GM12878 (cell line): ENCODE measurements at regions not wholly inside any gene's neighbourhood (a gene's known extent, or its start where the extent isn't known, plus 50 kb on each side); places are given as distances from the start of the nearest gene placed in this dataset.

Experiments
- ATAC-seq: fragments of 200-7000 bp; cut with Tn5 transposase; 3 replicates; pipeline ENCODE4 v1.9.1; 2020; ENCODE audit warnings: mild to moderate bottlenecking, moderate library complexity
- BruUV-seq: library from RNA; stranded (reverse); fragments of 400-500 nt; replicated peaks from 2 replicates; lab custom pipeline; 2021; lab: Mats Ljungman, UMichigan
- CTCF ChIA-PET: fragments of 300-600 bp; sonication (Branson Sonifier 250); formaldehyde crosslinking; extraction: SDS; loops from one replicate; lab custom pipeline; 2021; ENCODE audit warnings: inconsistent platforms; lab: Yijun Ruan, JAX
- POLR2A ChIA-PET: fragments of 350-600 bp; formaldehyde crosslinking; extraction: SDS; loops from one replicate; lab custom pipeline; 2021; ENCODE audit warnings: inconsistent platforms; lab: Charles Lee
- RAD21 ChIA-PET: fragments of 300-600 bp; sonication (Branson Sonifier 250); formaldehyde crosslinking; loops from one replicate; lab custom pipeline; 2023; ENCODE audit warnings: antibody characterized with exemption; ENCODE audit not compliant: unreplicated experiment; lab: Charles Lee
- SMC1A ChIA-PET: fragments of 300-600 bp; sonication (Branson Sonifier 250); formaldehyde crosslinking; loops from one replicate; lab custom pipeline; 2023; ENCODE audit not compliant: unreplicated experiment, uncharacterized antibody; lab: Charles Lee
- DNase-seq: peaks from one replicate; pipeline ENCODE4 v3.0.0-alpha.2; 2011; ENCODE audit warnings: low read depth, low spot score
- FAIRE-seq: peaks from 3 replicates; lab custom pipeline; 2011; peaks lifted over from hg19 to GRCh38; lab: Jason Lieb, UNC
- H2AFZ ChIP-seq: 2 replicates; pipeline ENCODE4 v1.6.0; 2011; ENCODE audit warnings: low read depth, low read length, control low read depth; ENCODE audit not compliant: control insufficient read depth
- H3K27ac ChIP-seq: 2 replicates; pipeline ENCODE4 v1.5.1; 2011; ENCODE audit warnings: control low read depth; ENCODE audit not compliant: control insufficient read depth, insufficient read depth
- H3K27me3 ChIP-seq, 2 experiments: replicated peaks in 1 of 2; 2 replicates each; pipeline versions ENCODE4 v1.6.0 to v1.6.1; 2011; ENCODE audit warnings: low read length in 1 of 2; ENCODE audit not compliant: control insufficient read depth in 2 of 2, insufficient read depth in 2 of 2
- H3K36me3 ChIP-seq, 2 experiments: 2 replicates each; pipeline ENCODE4 v1.5.1; 2011; ENCODE audit warnings: low read length in 1 of 2; ENCODE audit not compliant: control insufficient read depth in 2 of 2, insufficient read depth in 2 of 2
- H3K4me1 ChIP-seq: 2 replicates; pipeline ENCODE4 v1.6.1; 2011; ENCODE audit warnings: mild to moderate bottlenecking, low read length, moderate library complexity, mixed read lengths; ENCODE audit not compliant: control insufficient read depth, insufficient read depth
- H3K4me2 ChIP-seq: 2 replicates; pipeline ENCODE4 v1.6.0; 2011; ENCODE audit warnings: control low read depth; ENCODE audit not compliant: control insufficient read depth, insufficient read depth
- H3K4me3 ChIP-seq: fragments of 200-600 bp; sonication (generic); 2 replicates; pipeline ENCODE4 v1.5.1; 2016
- H3K79me2 ChIP-seq: 2 replicates; pipeline ENCODE4 v1.6.0; 2011; ENCODE audit warnings: low read length; ENCODE audit not compliant: control insufficient read depth, insufficient read depth
- H3K9ac ChIP-seq: 2 replicates; pipeline ENCODE4 v1.8.0; 2011; ENCODE audit warnings: low read length, control low read depth, mixed read lengths; ENCODE audit not compliant: control insufficient read depth, insufficient read depth
- H3K9me3 ChIP-seq: replicated peaks from 3 replicates; pipeline ENCODE4 v1.5.1; 2011; ENCODE audit warnings: mild to moderate bottlenecking, low read length; ENCODE audit not compliant: control insufficient read depth, insufficient read depth
- H4K20me1 ChIP-seq: 2 replicates; pipeline ENCODE4 v1.6.0; 2011; ENCODE audit not compliant: control insufficient read depth, insufficient read depth
- FOXK2 ChIP-seq: fragments of 450-650 bp; IDR thresholded peaks from 2 replicates; pipeline ENCODE4 v1.6.1; 2017; ENCODE audit warnings: mild to moderate bottlenecking, moderate library complexity
- SIN3A ChIP-seq: IDR thresholded peaks from 2 replicates; pipeline ENCODE4 v1.6.1; 2012; ENCODE audit warnings: low read depth, low read length, improper control_type of control experiment
- TCF7 ChIP-seq: IDR thresholded peaks from 2 replicates; pipeline ENCODE4 v1.6.1; 2014; ENCODE audit warnings: antibody characterized with exemption, borderline replicate concordance
- USF1 ChIP-seq: IDR thresholded peaks from 2 replicates; pipeline ENCODE4 v1.6.1; 2011; ENCODE audit warnings: borderline replicate concordance, low read depth, mild to moderate bottlenecking, moderate library complexity, mixed read lengths, low read length; ENCODE audit not compliant: insufficient read depth; ENCODE audit errors: extremely low read length
- ZBTB4 ChIP-seq: fragments of 450-650 bp; formaldehyde crosslinking; IDR thresholded peaks from 2 replicates; pipeline ENCODE4 v1.4.0; 2022; ENCODE audit warnings: mild to moderate bottlenecking, moderate library complexity
- ZZZ3 ChIP-seq: IDR thresholded peaks from 2 replicates; pipeline ENCODE4 v1.6.1; 2011; ENCODE audit warnings: low read depth; ENCODE audit not compliant: control insufficient read depth, insufficient read length
- WGBS: methylation state at CpG from one replicate; pipeline ENCODE4 v1.1.6; 2016; ENCODE audit warnings: low lambda C conversion rate; ENCODE audit not compliant: insufficient replicate concordance, insufficient coverage; ENCODE audit errors: missing lambda C conversion rate; 5-methylcytosine and 5-hydroxymethylcytosine counted together
- in situ Hi-C: fragments of 300-500 bp; cut with MboI; formaldehyde crosslinking; loops from 9 replicates; pipeline ENCODE4 v1.14.3; 2018; ENCODE audit warnings: mixed read lengths
- intact Hi-C: fragments of 100-400 bp; cut with micrococcal nuclease; formaldehyde crosslinking; loops from one replicate; pipeline ENCODE4 v1.14.2; 2022; ENCODE audit not compliant: unreplicated experiment

GRCh38 chr22:48152916-48153315, 1390.5 kb downstream of the TBC1D22A start:
- 54% methylated on average over 16 of the region's 16 CpGs for WGBS
- POLR2A ChIA-PET: no interaction called here
- ATAC-seq (no peak), FAIRE-seq (no peak), DNase-seq (no peak)
- in situ Hi-C loops (no loop called here), intact Hi-C loops (no loop called here)
- no peaks in the 10 kb centered on the region for H3K79me2 ChIP-seq
- CTCF ChIA-PET: no interaction called here
- no peaks in the 10 kb centered on the region for H3K4me1 ChIP-seq
- no peak overlapping the region for H2AFZ ChIP-seq
- no peak overlapping the region for H3K27ac ChIP-seq
- no peaks in the 10 kb centered on the region for H3K36me3 ChIP-seq
- no peaks in the 10 kb centered on the region for H3K9me3 ChIP-seq
- no peaks in the 10 kb centered on the region for H4K20me1 ChIP-seq
- SMC1A ChIA-PET: no interaction called here
- no peak overlapping the region for H3K9ac ChIP-seq
- no peak overlapping the region for H3K4me2 ChIP-seq
- RAD21 ChIA-PET: no interaction called here
- H3K27me3 ChIP-seq: no peaks in the 10 kb centered on the region
- no peak for TF ChIP-seq TCF7
- TF ChIP-seq SIN3A: no peak
- TF ChIP-seq ZZZ3: no peak
- TF ChIP-seq FOXK2: no peak
- no TSS peak for BruUV-seq
- no peak overlapping the region for H3K4me3 ChIP-seq

- FAIRE-seq: no peak
- Histone ChIP-seq H3K9ac (no peak overlapping the region), H3K79me2 (no peaks in the 10 kb centered on the region), H3K4me1 (no peaks in the 10 kb centered on the region), H3K27ac (no peak overlapping the region), H3K4me2 (no peak overlapping the region), H3K27me3 (no peaks in the 10 kb centered on the region), H4K20me1 (no peaks in the 10 kb centered on the region), H3K36me3 (no peaks in the 10 kb centered on the region), H2AFZ (no peak overlapping the region), H3K4me3 (no peak overlapping the region), H3K9me3 (no peaks in the 10 kb centered on the region)
- WGBS: 19% methylated on average over 16 of the region's 16 CpGs
- ChIA-PET SMC1A (no interaction called here), RAD21 (no interaction called here), CTCF (interaction anchor here (0.6 kb wide), 1 partner anchor 937 kb away, joined by 4 read pairs; no protein-coding TSS in a partner anchor), POLR2A (no interaction called here)
- no peak for DNase-seq
- TF ChIP-seq ZBTB4 (CRISPR knock-in tag) (no peak), USF1 (peak; percentile 16)
- peak; percentile 50; the same call in 1 of the 3 replicates for ATAC-seq
- intact Hi-C loops: no loop called here
- in situ Hi-C loops: no loop called here
- no TSS peak for BruUV-seq
Measured at GRCh38 chr22:48152164-48152775, 1389.8 kb downstream of the TBC1D22A start.
